ENCODE measurements at regions not wholly inside any gene's neighbourhood (a gene's known extent, or its start where the extent isn't known, plus 50 kb on each side); places are given as distances from the start of the nearest gene placed in this dataset.

GRCh38 chrX:26442340-26442739 lies 226.4 kb downstream of the MAGEB5 start:
- DNase-seq, result peak; percentile 12 to 61 (median 26)
- no peak overlapping the region for H3K4me3 ChIP-seq
- WGBS, 2 donors, result 25 to 43% methylated on average over 1 of the region's 1 CpG
- no peak overlapping the region for H3K27ac ChIP-seq (ENCODE audit: low read depth in 1 of 2, low read length in 1 of 2)
- H3K27me3 ChIP-seq (ENCODE audit: control insufficient read depth in 3 of 3, insufficient read depth in 3 of 3, low read length in 2 of 3), result peaks cover 0 to 5% (median 0%) of the 10 kb centered on the region in 3 donors
- no peak for ATAC-seq (ENCODE audit: insufficient read depth, low FRiP score)
- no peaks in the 10 kb centered on the region for H3K4me1 ChIP-seq (ENCODE audit: control insufficient read depth in 5 of 5, insufficient read depth in 5 of 5, low read length in 5 of 5)
- no peaks in the 10 kb centered on the region for H3K36me3 ChIP-seq (ENCODE audit: control insufficient read depth in 4 of 4, insufficient read depth in 4 of 4, low read length in 4 of 4)
- TF ChIP-seq CTCF (IDR thresholded peaks at IDR 0.05; ENCODE audit: control extremely low read depth, extremely low read depth), result no peak
- H3K9me3 ChIP-seq (ENCODE audit: control insufficient read depth in 4 of 4, insufficient read depth in 3 of 4, low read length in 3 of 4), result no peaks in the 10 kb centered on the region
- no peak overlapping the region for H3K9ac ChIP-seq (ENCODE audit: insufficient read depth in 1 of 2, low read length in 2 of 2)

- DNase-seq, result no peak
- Histone ChIP-seq H3K9ac (ENCODE audit: insufficient read depth in 1 of 2, low read length in 2 of 2) (no peak overlapping the region), H3K9me3 (ENCODE audit: control insufficient read depth in 4 of 4, insufficient read depth in 3 of 4, low read length in 3 of 4) (no peaks in the 10 kb centered on the region), H3K27me3 (ENCODE audit: control insufficient read depth in 3 of 3, insufficient read depth in 3 of 3, low read length in 2 of 3) (no peaks in the 10 kb centered on the region), H3K4me3 (no peak overlapping the region), H3K4me1 (ENCODE audit: control insufficient read depth in 5 of 5, insufficient read depth in 5 of 5, low read length in 5 of 5) (no peaks in the 10 kb centered on the region), H3K36me3 (ENCODE audit: control insufficient read depth in 4 of 4, insufficient read depth in 4 of 4, low read length in 4 of 4) (no peaks in the 10 kb centered on the region), H3K27ac (ENCODE audit: low read depth in 1 of 2, low read length in 1 of 2) (no peak overlapping the region)
- WGBS, 2 donors, result 55 to 72% methylated on average over 3 of the region's 3 CpGs
- ATAC-seq (ENCODE audit: insufficient read depth, low FRiP score), result no peak
- TF ChIP-seq CTCF (IDR thresholded peaks at IDR 0.05; ENCODE audit: control extremely low read depth, extremely low read depth), result no peak
Measured at GRCh38 chrX:26414534-26414933, 198.6 kb downstream of the MAGEB5 start.

GRCh38 chrX:26411045-26411444 lies 195.1 kb downstream of the MAGEB5 start:
- Histone ChIP-seq H3K27me3 (ENCODE audit: control insufficient read depth in 3 of 3, insufficient read depth in 3 of 3, low read length in 2 of 3) (no peaks in the 10 kb centered on the region), H3K36me3 (ENCODE audit: control insufficient read depth in 4 of 4, insufficient read depth in 4 of 4, low read length in 4 of 4) (no peaks in the 10 kb centered on the region), H3K4me1 (ENCODE audit: control insufficient read depth in 5 of 5, insufficient read depth in 5 of 5, low read length in 5 of 5) (no peaks in the 10 kb centered on the region), H3K4me3 (no peak overlapping the region), H3K9ac (ENCODE audit: insufficient read depth in 1 of 2, low read length in 2 of 2) (no peak overlapping the region), H3K27ac (ENCODE audit: low read depth in 1 of 2, low read length in 1 of 2) (no peak overlapping the region), H3K9me3 (ENCODE audit: control insufficient read depth in 4 of 4, insufficient read depth in 3 of 4, low read length in 3 of 4) (no peaks in the 10 kb centered on the region)
- DNase-seq (no peak), ATAC-seq (ENCODE audit: insufficient read depth, low FRiP score) (no peak)
- TF ChIP-seq CTCF (IDR thresholded peaks at IDR 0.05; ENCODE audit: control extremely low read depth, extremely low read depth), result no peak
- WGBS, 2 donors, result 57 to 69% methylated on average over 1 of the region's 1 CpG

- no peak overlapping the region for H3K9ac ChIP-seq (ENCODE audit: insufficient read depth in 1 of 2, low read length in 2 of 2)
- H3K9me3 ChIP-seq (ENCODE audit: control insufficient read depth in 4 of 4, insufficient read depth in 3 of 4, low read length in 3 of 4), result no peaks in the 10 kb centered on the region
- H3K36me3 ChIP-seq (ENCODE audit: control insufficient read depth in 4 of 4, insufficient read depth in 4 of 4, low read length in 4 of 4), result no peaks in the 10 kb centered on the region
- TF ChIP-seq CTCF (IDR thresholded peaks at IDR 0.05; ENCODE audit: control extremely low read depth, extremely low read depth), result no peak
- DNase-seq (peak in 2 of 3 donors; percentile 3 to 4), ATAC-seq (ENCODE audit: insufficient read depth, low FRiP score) (no peak)
- WGBS, 2 donors, result 20 to 38% methylated on average over 5 of the region's 5 CpGs
- H3K4me1 ChIP-seq (ENCODE audit: control insufficient read depth in 5 of 5, insufficient read depth in 5 of 5, low read length in 5 of 5), result no peaks in the 10 kb centered on the region
- H3K4me3 ChIP-seq, result no peak overlapping the region
- H3K27ac ChIP-seq (ENCODE audit: low read depth in 1 of 2, low read length in 1 of 2), result no peak overlapping the region
- no peaks in the 10 kb centered on the region for H3K27me3 ChIP-seq (ENCODE audit: control insufficient read depth in 3 of 3, insufficient read depth in 3 of 3, low read length in 2 of 3)
Measured at GRCh38 chrX:26409636-26410035, 193.7 kb downstream of the MAGEB5 start.
